ENCODE measurements at regions not wholly inside any gene's neighbourhood (a gene's known extent, or its start where the extent isn't known, plus 50 kb on each side); places are given as distances from the start of the nearest gene placed in this dataset.
"Not testable (repeated sequence)": the region's sequence is repeated elsewhere in the genome, so short reads cannot be mapped to it uniquely, and the experiment has no call there.

- DNase-seq (ENCODE audit: low read depth), result no peak
These were observed 109.7 kb downstream of the RAMP3 start for GRCh38 chr7:45267262-45267661.

GRCh38 chr7:45268013-45268412 lies 110.4 kb downstream of the RAMP3 start:
- DNase-seq (ENCODE audit: low read depth), result no peak

- no peak for DNase-seq (ENCODE audit: low read depth)
These were observed 111.6 kb downstream of the RAMP3 start for GRCh38 chr7:45269192-45269591.

GRCh38 chr7:45278763-45279398 lies 121.3 kb downstream of the RAMP3 start:
- DNase-seq (ENCODE audit: low read depth), result no peak

- not testable (repeated sequence) for DNase-seq (ENCODE audit: low read depth)
These were observed 132.0 kb downstream of the RAMP3 start for GRCh38 chr7:45289611-45290010.

GRCh38 chr7:45290880-45291279 lies 133.3 kb downstream of the RAMP3 start:
- DNase-seq (ENCODE audit: low read depth), result no peak

- DNase-seq (ENCODE audit: low read depth), result no peak
These were observed 134.9 kb downstream of the RAMP3 start for GRCh38 chr7:45292481-45292880.

GRCh38 chr7:45293295-45293942 lies 135.8 kb downstream of the RAMP3 start:
- DNase-seq (ENCODE audit: low read depth), result no peak

GRCh38 chr7:45294559-45294958 lies 137.0 kb downstream of the RAMP3 start:
- no peak for DNase-seq (ENCODE audit: low read depth)

GRCh38 chr7:45295222-45295621 lies 137.6 kb downstream of the RAMP3 start:
- no peak for DNase-seq (ENCODE audit: low read depth)

GRCh38 chr7:45296748-45297147 lies 139.2 kb downstream of the RAMP3 start:
- DNase-seq (ENCODE audit: low read depth), result no peak

GRCh38 chr7:45306752-45307305 lies 149.2 kb downstream of the RAMP3 start:
- DNase-seq (ENCODE audit: low read depth), result no peak

GRCh38 chr7:45311597-45311996 lies 154.0 kb downstream of the RAMP3 start:
- DNase-seq (ENCODE audit: low read depth), result no peak

- DNase-seq (ENCODE audit: low read depth), result not testable (repeated sequence)
These were observed 157.9 kb downstream of the RAMP3 start for GRCh38 chr7:45315512-45315911.

- no peak for DNase-seq (ENCODE audit: low read depth)
These were observed 167.2 kb downstream of the RAMP3 start for GRCh38 chr7:45324683-45325237.

GRCh38 chr7:45325378-45325777 lies 167.8 kb downstream of the RAMP3 start:
- no peak for DNase-seq (ENCODE audit: low read depth)

- DNase-seq (ENCODE audit: low read depth), result no peak
These were observed 170.9 kb downstream of the RAMP3 start for GRCh38 chr7:45328403-45328981.

GRCh38 chr7:45331563-45331962 lies 174.0 kb downstream of the RAMP3 start:
- no peak for DNase-seq (ENCODE audit: low read depth)

- DNase-seq (ENCODE audit: low read depth), result not testable (repeated sequence)
These were observed 177.4 kb downstream of the RAMP3 start for GRCh38 chr7:45335024-45335423.

GRCh38 chr7:45342236-45342635 lies 184.6 kb downstream of the RAMP3 start:
- DNase-seq (ENCODE audit: low read depth), result no peak

GRCh38 chr7:45343746-45344145 lies 186.2 kb downstream of the RAMP3 start:
- no peak for DNase-seq (ENCODE audit: low read depth)

- DNase-seq (ENCODE audit: low read depth), result no peak
These were observed 190.2 kb downstream of the RAMP3 start for GRCh38 chr7:45347804-45348203.

- no peak for DNase-seq (ENCODE audit: low read depth)
These were observed 191.5 kb downstream of the RAMP3 start for GRCh38 chr7:45349090-45349489.

All from stimulated activated CD8-positive, alpha-beta memory T cell treated with anti-CD3 and anti-CD28 coated beads, Interleukin-4, amount 100 ng/mL, for 24 hours (primary cell).